ENCODE measurements at regions not wholly inside any gene's neighbourhood (a gene's known extent, or its start where the extent isn't known, plus 50 kb on each side); places are given as distances from the start of the nearest gene placed in this dataset.

DNA sequence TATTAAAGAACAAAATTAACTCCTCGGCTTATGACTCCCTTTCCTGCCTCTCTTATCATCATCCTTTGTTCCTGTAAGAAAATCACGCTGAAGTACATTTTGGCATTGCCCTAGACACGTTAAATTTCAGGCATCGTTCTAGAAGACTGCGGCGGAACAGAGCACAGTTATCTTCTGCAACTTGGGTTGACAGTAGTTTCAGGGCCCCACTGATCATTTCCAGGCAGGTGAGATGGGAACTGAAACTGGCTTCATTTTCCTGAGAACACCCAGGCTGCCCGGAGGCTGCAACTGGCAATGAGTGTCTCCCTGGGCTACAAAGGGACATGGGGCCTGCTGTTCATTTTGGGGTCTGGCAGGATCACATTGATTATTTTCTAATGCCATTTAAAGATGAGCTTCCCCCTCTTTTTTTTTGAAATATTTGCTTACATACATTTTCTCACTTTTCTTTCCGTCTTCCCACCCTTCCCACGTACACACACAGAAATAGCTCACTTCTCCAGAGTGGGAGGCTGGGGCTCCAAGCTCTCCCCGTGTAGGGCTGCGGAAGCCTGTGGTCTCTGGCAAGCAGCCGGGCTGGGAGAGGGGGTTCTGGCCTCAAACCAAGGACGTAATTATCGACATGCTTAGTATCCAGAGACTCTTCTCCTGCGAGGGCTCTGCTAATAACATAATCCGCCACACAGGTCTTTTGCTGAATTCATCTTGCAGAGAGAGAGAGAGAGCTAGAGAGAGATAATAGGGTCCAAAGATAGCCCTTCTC, 267.4 kb downstream of the ABHD5 start:
- TF ChIP-seq, protein P1, sequence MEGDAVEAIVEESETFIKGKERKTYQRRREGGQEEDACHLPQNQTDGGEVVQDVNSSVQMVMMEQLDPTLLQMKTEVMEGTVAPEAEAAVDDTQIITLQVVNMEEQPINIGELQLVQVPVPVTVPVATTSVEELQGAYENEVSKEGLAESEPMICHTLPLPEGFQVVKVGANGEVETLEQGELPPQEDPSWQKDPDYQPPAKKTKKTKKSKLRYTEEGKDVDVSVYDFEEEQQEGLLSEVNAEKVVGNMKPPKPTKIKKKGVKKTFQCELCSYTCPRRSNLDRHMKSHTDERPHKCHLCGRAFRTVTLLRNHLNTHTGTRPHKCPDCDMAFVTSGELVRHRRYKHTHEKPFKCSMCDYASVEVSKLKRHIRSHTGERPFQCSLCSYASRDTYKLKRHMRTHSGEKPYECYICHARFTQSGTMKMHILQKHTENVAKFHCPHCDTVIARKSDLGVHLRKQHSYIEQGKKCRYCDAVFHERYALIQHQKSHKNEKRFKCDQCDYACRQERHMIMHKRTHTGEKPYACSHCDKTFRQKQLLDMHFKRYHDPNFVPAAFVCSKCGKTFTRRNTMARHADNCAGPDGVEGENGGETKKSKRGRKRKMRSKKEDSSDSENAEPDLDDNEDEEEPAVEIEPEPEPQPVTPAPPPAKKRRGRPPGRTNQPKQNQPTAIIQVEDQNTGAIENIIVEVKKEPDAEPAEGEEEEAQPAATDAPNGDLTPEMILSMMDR (IDR thresholded peaks at IDR 0.05) = no peak
- no peak for TF ChIP-seq EZH2 (IDR thresholded peaks at IDR 0.05; ENCODE audit: borderline replicate concordance, insufficient read depth, low read depth, low read length, poor library complexity, severe bottlenecking)
